Thymus (tissue), 11 donors: ENCODE measurements at regions not wholly inside any gene's neighbourhood (a gene's known extent, or its start where the extent isn't known, plus 50 kb on each side); places are given as distances from the start of the nearest gene placed in this dataset.
"Not testable (repeated sequence)": the region's sequence is repeated elsewhere in the genome, so short reads cannot be mapped to it uniquely, and the experiment has no call there.

Experiments used
- DNase-seq, 9 donors: peaks; one replicate each; pipeline ENCODE4 v3.0.0-alpha.2; 2013; ENCODE audit warnings: low spot score in 9 of 9, low read depth in 6 of 9, missing footprints in 1 of 9
- H3K27ac ChIP-seq, 2 donors: one replicate each; pipeline ENCODE4 v1.5.1; 2013; ENCODE audit warnings: control low read depth in 1 of 2, low read depth in 1 of 2, low read length in 1 of 2, mild to moderate bottlenecking in 1 of 2, moderate library complexity in 1 of 2
- H3K27me3 ChIP-seq, 2 donors: one replicate each; pipeline ENCODE4 v1.5.1; 2013; ENCODE audit warnings: low read length in 1 of 2; ENCODE audit not compliant: control insufficient read depth in 2 of 2, insufficient read depth in 1 of 2
- H3K36me3 ChIP-seq, 2 donors: one replicate each; pipeline ENCODE4 v1.5.1; 2013; ENCODE audit warnings: low read length in 1 of 2, mild to moderate bottlenecking in 1 of 2, moderate library complexity in 1 of 2; ENCODE audit not compliant: control insufficient read depth in 2 of 2, insufficient read depth in 2 of 2
- H3K4me1 ChIP-seq, 2 donors: one replicate each; pipeline ENCODE4 v1.5.1; 2013; ENCODE audit warnings: low read length in 2 of 2; ENCODE audit not compliant: control insufficient read depth in 2 of 2, insufficient read depth in 2 of 2
- H3K4me3 ChIP-seq, 2 donors: one replicate each; pipeline ENCODE4 v1.5.1; 2013; ENCODE audit warnings: low read length in 2 of 2, control low read depth in 1 of 2, mild to moderate bottlenecking in 1 of 2
- H3K9me3 ChIP-seq, 2 donors: one replicate each; pipeline ENCODE4 v1.5.1; 2013; ENCODE audit warnings: low read length in 1 of 2, mild to moderate bottlenecking in 1 of 2; ENCODE audit not compliant: control insufficient read depth in 2 of 2, insufficient read depth in 1 of 2
- WGBS: extraction: QIAGEN DNeasy Blood & Tissue Kit; methylation state at CpG from one replicate; pipeline ENCODE4 v1.1.7; 2013; 5-methylcytosine and 5-hydroxymethylcytosine counted together
- donor health status: healthy.

DNA sequence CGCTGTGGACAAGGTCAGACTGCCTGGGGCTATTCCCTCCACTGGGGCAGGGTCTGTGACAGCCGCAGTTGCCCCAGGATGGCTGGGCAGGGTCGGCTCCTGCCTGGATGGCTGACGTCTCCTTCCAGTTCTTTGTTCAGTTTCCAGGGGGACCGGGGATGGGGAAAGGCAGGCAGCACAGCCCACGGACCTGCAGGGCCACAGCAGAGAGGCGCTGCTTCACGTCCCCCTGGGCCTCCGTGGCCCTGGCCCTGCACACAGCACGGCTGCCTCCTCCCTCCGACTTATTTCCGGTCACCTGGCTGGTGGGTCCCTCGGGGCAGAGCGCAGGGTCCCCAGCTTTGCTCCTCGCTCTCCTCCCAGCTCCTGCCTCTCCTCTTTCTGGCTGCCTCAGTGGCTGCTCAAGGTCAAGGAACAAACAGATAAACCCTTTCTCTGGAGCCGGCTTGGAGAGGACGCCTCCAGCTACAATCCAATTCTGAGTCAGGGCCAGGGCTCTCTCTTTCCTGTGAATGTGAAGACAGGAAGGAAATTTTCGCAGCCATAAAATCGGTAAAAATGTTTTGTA is 169.7 kb downstream of the C9orf50 start:
- no peak overlapping the region for H3K27ac ChIP-seq
- H3K4me3 ChIP-seq, result no peak overlapping the region
- H3K36me3 ChIP-seq, result no peaks in the 10 kb centered on the region
- H3K27me3 ChIP-seq, result no peaks in the 10 kb centered on the region
- WGBS, result 86% methylated on average over 19 of the region's 19 CpGs
- no peak for DNase-seq
- H3K4me1 ChIP-seq, result peaks cover 9 to 11% of the 10 kb centered on the region in 2 donors
- peaks cover 0 to 9% of the 10 kb centered on the region in 2 donors for H3K9me3 ChIP-seq

DNA sequence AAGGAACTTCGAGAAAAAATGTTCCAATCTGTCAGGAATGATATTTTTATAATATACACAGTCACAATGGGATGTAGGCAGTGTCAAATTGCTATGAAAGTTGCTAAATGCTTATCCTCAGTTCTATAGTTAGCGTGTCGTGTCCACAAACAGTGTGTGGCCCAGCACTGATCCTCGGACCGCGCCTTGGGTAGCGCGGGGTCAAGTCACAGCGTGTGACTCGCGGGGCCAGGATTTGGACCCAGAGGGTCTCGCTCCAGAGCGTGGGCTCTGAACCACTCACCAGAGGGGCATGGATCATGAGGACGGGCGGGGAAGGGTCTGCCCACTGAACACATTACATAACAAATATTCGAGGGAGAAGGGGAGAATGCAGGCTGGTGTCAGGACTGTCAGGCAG is 171.8 kb downstream of the C9orf50 start:
- WGBS, result 96% methylated on average over 16 of the region's 16 CpGs
- no peak for DNase-seq

GRCh38 chr9:129446828-129447550 is 173.9 kb downstream of the C9orf50 start:
- no peak overlapping the region for H3K4me3 ChIP-seq
- no peak overlapping the region for H3K27ac ChIP-seq
- WGBS, result 88% methylated on average over 14 of the region's 14 CpGs
- peaks cover 0 to 13% of the 10 kb centered on the region in 2 donors for H3K9me3 ChIP-seq
- DNase-seq, result no peak
- H3K27me3 ChIP-seq, result peaks cover 0 to 4% of the 10 kb centered on the region in 2 donors
- no peaks in the 10 kb centered on the region for H3K36me3 ChIP-seq
- peaks cover 0 to 8% of the 10 kb centered on the region in 2 donors for H3K4me1 ChIP-seq

More for the DNA sequence above, 171.8 kb downstream of the C9orf50 start:
- Histone ChIP-seq H3K4me3 (no peak overlapping the region), H3K27ac (no peak overlapping the region), H3K4me1 (no peaks in the 10 kb centered on the region), H3K9me3 (peaks cover 0 to 13% of the 10 kb centered on the region in 2 donors), H3K36me3 (no peaks in the 10 kb centered on the region), H3K27me3 (no peaks in the 10 kb centered on the region)

DNA sequence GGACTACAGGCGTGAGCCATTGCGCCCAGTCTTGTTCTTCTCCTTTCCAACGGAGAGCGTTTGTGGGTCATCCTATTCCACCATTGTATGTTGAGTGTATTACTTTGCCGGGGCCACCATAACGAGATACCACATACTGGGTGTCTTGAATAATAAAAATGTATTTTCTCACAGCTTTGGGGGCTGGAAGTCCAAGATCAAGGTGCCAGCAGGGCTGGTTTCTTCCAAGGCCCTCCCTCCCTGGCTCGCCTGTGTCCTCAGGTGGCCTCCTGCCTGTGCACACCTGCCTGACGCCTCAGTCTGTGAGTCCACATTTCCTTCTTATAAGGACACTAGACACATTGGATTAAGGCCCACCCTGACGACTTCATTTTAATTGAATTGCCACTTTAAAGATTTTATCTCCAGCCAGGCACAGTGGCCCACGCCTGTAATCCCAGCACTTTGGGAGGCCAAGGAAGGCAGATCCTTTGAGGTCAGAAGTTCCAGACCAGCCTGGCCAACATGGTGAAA is 175.1 kb downstream of the C9orf50 start:
- 96% methylated on average over 10 of the region's 10 CpGs for WGBS
- Histone ChIP-seq H3K4me3 (no peak overlapping the region), H3K36me3 (no peaks in the 10 kb centered on the region), H3K27ac (no peak overlapping the region), H3K4me1 (peaks cover 0 to 8% of the 10 kb centered on the region in 2 donors), H3K27me3 (peaks cover 0 to 11% of the 10 kb centered on the region in 2 donors), H3K9me3 (peaks cover 0 to 10% of the 10 kb centered on the region in 2 donors)
- DNase-seq, result no peak

DNA sequence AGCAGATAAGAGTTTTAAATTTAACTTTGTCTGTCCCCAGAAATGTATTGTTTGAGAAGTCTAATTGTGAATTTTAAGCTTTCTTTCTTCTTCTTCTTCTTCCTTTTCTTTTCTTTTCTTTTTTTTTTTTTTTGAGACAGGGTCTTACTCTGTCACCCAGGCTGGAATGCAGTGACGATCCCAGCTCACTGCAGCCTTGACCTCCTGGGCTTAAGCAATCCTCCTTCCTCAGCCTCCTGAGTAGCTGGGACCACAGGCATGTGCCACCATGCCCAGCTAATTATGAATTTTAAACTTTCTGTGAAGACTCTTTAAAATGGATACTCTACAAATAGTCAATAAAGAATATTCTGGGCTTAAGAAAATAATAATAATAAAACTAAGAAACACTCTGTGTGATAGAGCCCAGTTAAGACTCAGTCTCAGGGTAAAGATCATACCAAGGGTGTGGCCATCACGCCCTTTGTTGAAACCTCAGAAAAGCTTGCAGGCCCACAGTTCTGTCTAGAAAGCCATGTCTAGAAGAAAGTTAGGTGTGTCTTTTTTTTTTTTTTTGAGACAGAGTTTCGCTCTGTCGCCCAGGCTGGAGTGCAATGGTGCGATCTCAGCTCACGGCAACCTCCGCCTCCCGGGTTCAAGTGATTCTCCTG is 177.3 kb downstream of the C9orf50 start:
- H3K4me1 ChIP-seq, H3K36me3 ChIP-seq, H3K27ac ChIP-seq, DNase-seq, H3K4me3 ChIP-seq: not testable (repeated sequence)
- WGBS, result 96% methylated on average over 8 of the region's 8 CpGs
- Histone ChIP-seq H3K27me3 (peaks cover 3 to 32% of the 10 kb centered on the region in 2 donors), H3K9me3 (peaks cover 3 to 17% of the 10 kb centered on the region in 2 donors)

- peak overlapping the region in 1 of 2 donors; percentile 5 for H3K27ac ChIP-seq
- no peaks in the 10 kb centered on the region for H3K36me3 ChIP-seq
- H3K9me3 ChIP-seq, result peaks cover 3 to 20% of the 10 kb centered on the region in 2 donors
- peak in 2 of 9 donors; percentile 47 to 50 for DNase-seq
- H3K4me1 ChIP-seq, result peaks cover 0 to 15% of the 10 kb centered on the region in 2 donors
- peaks cover 6 to 39% of the 10 kb centered on the region in 2 donors for H3K27me3 ChIP-seq
- WGBS, result 71% methylated on average over 13 of the region's 13 CpGs
- H3K4me3 ChIP-seq, result no peak overlapping the region
These were observed 177.9 kb downstream of the C9orf50 start for GRCh38 chr9:129442803-129443511.

GRCh38 chr9:129441852-129442251 is 179.0 kb downstream of the C9orf50 start:
- no peak overlapping the region for H3K4me3 ChIP-seq
- no peak overlapping the region for H3K27ac ChIP-seq
- no peaks in the 10 kb centered on the region for H3K36me3 ChIP-seq
- 81% methylated on average over 7 of the region's 7 CpGs for WGBS
- no peak for DNase-seq
- H3K4me1 ChIP-seq, result peaks cover 7 to 25% of the 10 kb centered on the region in 2 donors
- H3K27me3 ChIP-seq, result peaks cover 16 to 50% of the 10 kb centered on the region in 2 donors
- H3K9me3 ChIP-seq, result peaks cover 3 to 28% of the 10 kb centered on the region in 2 donors

- no peak overlapping the region for H3K27ac ChIP-seq
- H3K9me3 ChIP-seq, result peaks cover 3 to 20% of the 10 kb centered on the region in 2 donors
- DNase-seq, result peak in 1 of 9 donors; percentile 38
- WGBS, result 74% methylated on average over 12 of the region's 12 CpGs
- H3K4me1 ChIP-seq, result peaks cover 9 to 30% of the 10 kb centered on the region in 2 donors
- H3K36me3 ChIP-seq, result no peaks in the 10 kb centered on the region
- no peak overlapping the region for H3K4me3 ChIP-seq
- H3K27me3 ChIP-seq, result peaks cover 23 to 62% of the 10 kb centered on the region in 2 donors
These were observed 180.3 kb downstream of the C9orf50 start for GRCh38 chr9:129440435-129441186.
